Endothelial cell (in vitro differentiated cells): ENCODE measurements at regions not wholly inside any gene's neighbourhood (a gene's known extent, or its start where the extent isn't known, plus 50 kb on each side); places are given as distances from the start of the nearest gene placed in this dataset.
"Not testable (repeated sequence)": the region's sequence is repeated elsewhere in the genome, so short reads cannot be mapped to it uniquely, and the experiment has no call there.

ENCODE experiments used
- DNase-seq: peaks from one replicate; pipeline ENCODE4 v3.0.0; 2021; ENCODE audit warnings: low spot score
- H3K27ac Mint-ChIP-seq: one replicate; pipeline ENCODE4 v1.8.0; 2021; ENCODE audit warnings: mixed read lengths, inconsistent platforms; ENCODE audit not compliant: unreplicated experiment
- H3K27me3 Mint-ChIP-seq: one replicate; pipeline ENCODE4 v1.8.0; 2021; ENCODE audit warnings: mild to moderate bottlenecking, moderate library complexity, mixed read lengths, inconsistent platforms; ENCODE audit not compliant: unreplicated experiment
- H3K36me3 Mint-ChIP-seq: one replicate; pipeline ENCODE4 v1.8.0; 2021; ENCODE audit warnings: mild to moderate bottlenecking, low read depth, mixed read lengths, inconsistent platforms; ENCODE audit not compliant: unreplicated experiment
- H3K4me1 Mint-ChIP-seq: one replicate; pipeline ENCODE4 v1.8.0; 2021; ENCODE audit warnings: mild to moderate bottlenecking, mixed read lengths, inconsistent platforms; ENCODE audit not compliant: unreplicated experiment
- H3K4me3 Mint-ChIP-seq: one replicate; pipeline ENCODE4 v1.8.0; 2021; ENCODE audit warnings: mild to moderate bottlenecking, mixed read lengths, inconsistent platforms; ENCODE audit not compliant: unreplicated experiment
- H3K9me3 Mint-ChIP-seq: one replicate; pipeline ENCODE4 v1.8.0; 2021; ENCODE audit warnings: mixed read lengths, inconsistent platforms; ENCODE audit not compliant: unreplicated experiment
- TF ChIP-seq, protein P1 (sequence below): fragments of 200-600 bp; sonication (generic); IDR thresholded peaks from one replicate; pipeline ENCODE4 v1.5.0; 2021; ENCODE audit warnings: antibody characterized with exemption; ENCODE audit not compliant: unreplicated experiment

DNA sequence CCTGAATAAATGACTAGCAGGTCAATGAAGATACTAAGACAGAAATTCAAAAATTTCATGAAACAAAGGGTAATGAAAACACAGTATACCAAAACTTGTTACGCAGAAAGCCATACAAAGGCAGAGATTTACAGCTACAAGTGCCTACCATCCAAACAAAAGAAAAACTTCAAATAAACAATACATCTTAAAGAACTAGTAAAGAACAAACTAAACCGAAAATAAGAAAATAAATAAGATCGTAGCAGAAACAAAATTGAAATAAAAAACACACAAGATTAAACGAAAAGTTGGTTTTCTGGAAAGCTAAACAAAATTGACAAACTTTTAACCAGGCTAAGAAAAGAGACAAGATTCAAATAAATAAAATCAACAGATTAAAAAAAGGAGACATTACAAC is 51.5 kb downstream of the VPREB1 start:
- H3K4me1 Mint-ChIP-seq, DNase-seq, H3K27me3 Mint-ChIP-seq, H3K27ac Mint-ChIP-seq, H3K4me3 Mint-ChIP-seq, H3K9me3 Mint-ChIP-seq, H3K36me3 Mint-ChIP-seq: not testable (repeated sequence)

DNA sequence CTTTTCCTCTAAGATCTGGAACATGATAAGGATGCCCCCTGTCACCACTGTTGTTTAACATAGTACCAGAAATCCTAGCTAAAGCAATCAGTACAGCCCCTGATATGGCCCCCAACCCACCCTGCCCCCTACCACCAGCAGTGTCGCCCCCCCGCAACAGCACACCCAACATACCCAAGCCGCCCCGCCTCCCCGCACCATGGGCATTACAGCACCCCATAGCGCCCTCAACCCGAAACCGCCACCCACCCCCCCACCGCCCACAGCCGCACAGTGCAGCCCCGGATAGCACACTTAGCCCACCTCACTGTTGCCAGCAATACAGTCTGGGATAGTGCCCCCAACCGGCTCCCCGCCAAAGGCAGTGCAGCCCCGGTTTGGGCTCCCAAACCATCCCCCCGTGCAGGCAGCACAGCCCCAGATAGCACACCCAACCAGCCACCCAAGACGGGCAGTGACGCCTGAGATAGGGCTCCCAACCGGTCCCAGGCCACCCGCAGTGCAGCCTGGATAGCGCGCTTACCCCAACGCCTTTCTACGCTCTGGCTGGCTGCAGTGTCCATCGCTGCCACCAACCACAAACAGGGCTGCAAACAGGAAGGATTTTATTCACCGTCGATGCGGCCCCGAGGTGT is 52.7 kb downstream of the VPREB1 start:
- peak; percentile 23 for DNase-seq

DNA sequence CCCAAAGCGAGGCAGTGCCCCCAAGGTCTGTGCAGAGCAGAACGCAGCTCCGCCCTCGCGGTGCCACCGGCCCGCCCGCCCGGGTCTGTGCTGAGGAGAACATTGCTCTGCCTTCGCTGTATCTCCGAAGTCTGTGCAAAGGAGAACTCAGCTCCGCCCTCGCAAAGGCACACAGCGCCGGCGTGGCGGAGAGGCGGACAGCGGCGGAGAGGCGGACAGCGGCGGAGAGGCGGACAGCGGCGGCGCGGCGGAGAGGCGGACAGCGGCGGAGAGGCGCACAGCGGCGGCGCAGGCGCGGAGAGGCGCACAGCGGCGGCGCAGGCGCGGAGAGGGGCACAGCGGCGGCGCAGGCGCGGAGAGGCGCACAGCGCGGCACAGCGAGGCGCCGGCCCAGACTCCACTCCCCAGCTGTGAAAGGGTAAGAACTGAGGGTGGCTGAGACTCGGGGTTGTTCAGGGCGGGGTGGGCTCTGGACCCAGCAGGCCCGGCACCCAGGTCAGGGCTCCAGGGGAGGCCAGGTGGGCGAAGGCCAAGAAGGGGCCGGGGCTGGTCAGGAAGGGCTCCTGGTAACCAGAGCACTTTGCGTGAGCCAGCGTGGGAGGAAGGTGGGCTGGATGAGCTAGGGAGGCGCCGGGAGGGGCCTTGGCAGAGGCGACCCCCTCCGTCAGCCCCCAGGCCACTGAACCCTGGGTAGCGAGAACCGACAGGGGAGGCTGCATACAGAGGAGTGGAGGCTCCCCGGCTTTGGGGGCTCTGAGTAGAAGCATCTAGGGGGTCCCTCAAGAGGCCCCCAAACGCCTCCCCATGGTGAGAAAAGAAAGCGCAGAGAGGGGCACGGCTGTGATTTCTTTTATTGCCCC is 53.4 kb downstream of the VPREB1 start:
- H3K36me3 Mint-ChIP-seq, H3K9me3 Mint-ChIP-seq, H3K4me1 Mint-ChIP-seq, H3K27ac Mint-ChIP-seq, H3K27me3 Mint-ChIP-seq: not testable (repeated sequence)
- TF ChIP-seq, protein P1, sequence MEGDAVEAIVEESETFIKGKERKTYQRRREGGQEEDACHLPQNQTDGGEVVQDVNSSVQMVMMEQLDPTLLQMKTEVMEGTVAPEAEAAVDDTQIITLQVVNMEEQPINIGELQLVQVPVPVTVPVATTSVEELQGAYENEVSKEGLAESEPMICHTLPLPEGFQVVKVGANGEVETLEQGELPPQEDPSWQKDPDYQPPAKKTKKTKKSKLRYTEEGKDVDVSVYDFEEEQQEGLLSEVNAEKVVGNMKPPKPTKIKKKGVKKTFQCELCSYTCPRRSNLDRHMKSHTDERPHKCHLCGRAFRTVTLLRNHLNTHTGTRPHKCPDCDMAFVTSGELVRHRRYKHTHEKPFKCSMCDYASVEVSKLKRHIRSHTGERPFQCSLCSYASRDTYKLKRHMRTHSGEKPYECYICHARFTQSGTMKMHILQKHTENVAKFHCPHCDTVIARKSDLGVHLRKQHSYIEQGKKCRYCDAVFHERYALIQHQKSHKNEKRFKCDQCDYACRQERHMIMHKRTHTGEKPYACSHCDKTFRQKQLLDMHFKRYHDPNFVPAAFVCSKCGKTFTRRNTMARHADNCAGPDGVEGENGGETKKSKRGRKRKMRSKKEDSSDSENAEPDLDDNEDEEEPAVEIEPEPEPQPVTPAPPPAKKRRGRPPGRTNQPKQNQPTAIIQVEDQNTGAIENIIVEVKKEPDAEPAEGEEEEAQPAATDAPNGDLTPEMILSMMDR = peak; percentile 31
- DNase-seq = peak; percentile 86
- peak overlapping the region; percentile 84 for H3K4me3 Mint-ChIP-seq

More for the DNA sequence above, 52.7 kb downstream of the VPREB1 start:
- H3K27me3 Mint-ChIP-seq, H3K9me3 Mint-ChIP-seq, H3K4me1 Mint-ChIP-seq, H3K27ac Mint-ChIP-seq, H3K36me3 Mint-ChIP-seq: not testable (repeated sequence)
- peak overlapping the region; percentile 84 for H3K4me3 Mint-ChIP-seq

DNA sequence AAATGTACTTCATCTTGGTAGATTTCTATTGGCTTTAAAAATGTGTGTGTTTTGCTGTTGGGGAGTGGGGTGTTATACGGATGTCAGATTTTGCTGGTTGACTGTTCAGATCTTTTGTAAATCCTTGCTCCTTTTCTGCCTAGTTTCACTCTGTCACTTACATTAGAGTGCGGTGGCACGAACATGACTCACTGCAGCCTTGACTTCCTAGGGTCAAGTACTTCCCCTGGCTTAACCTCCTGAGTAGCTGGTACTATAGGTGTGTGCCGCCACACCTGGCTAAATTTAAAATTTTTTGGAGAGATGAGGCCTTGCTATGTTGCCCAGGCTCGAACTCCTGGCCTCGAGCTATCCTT is 54.0 kb downstream of the VPREB1 start:
- H3K27me3 Mint-ChIP-seq = not testable (repeated sequence)

DNA sequence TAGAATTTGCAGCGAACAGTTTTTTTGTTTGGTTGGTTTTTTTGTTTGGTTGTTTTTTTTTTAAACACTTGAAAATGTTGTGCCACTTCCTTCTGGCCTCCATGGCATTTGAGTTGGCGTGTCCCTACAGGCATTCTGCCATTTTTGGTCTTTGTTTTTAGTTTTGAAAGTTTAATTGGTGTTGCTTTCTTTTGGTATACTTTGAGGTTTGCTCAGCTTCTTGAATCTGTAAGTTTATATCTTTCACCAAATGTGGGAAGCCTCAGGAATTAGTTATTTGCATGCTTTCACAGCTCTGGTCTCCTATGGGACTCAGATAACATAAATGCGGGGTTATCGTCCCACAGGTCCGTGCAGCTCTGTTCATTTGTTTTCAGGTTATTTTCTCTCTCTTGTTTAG is 55.9 kb downstream of the VPREB1 start:
- H3K27ac Mint-ChIP-seq, H3K9me3 Mint-ChIP-seq, H3K4me3 Mint-ChIP-seq, H3K27me3 Mint-ChIP-seq, DNase-seq, H3K36me3 Mint-ChIP-seq: not testable (repeated sequence)
- peaks cover 17% of the 10 kb centered on the region for H3K4me1 Mint-ChIP-seq

More for the DNA sequence above, 54.0 kb downstream of the VPREB1 start:
- H3K4me1 Mint-ChIP-seq, H3K36me3 Mint-ChIP-seq, H3K9me3 Mint-ChIP-seq, H3K27ac Mint-ChIP-seq, DNase-seq: not testable (repeated sequence)
- peak overlapping the region; percentile 81 for H3K4me3 Mint-ChIP-seq

DNA sequence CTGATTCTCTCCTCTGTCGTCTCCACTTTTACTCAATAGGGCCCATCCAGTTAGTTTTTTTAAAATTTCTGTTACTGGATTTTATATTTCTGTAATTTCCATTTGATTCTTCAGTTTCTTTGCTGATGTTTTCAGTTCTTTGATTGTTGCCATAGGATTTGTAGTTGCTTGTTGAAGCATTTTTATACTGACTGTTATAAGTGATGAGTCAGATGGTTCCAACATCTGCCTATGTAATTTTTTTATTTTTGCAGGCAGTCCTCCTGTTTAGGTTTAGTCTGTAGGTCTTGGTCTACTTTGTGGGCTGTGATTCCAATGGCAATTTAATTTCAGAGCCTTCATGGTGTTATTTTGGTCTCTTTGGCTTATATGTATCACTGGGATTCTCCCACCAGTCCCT is 56.4 kb downstream of the VPREB1 start:
- not testable (repeated sequence) for H3K36me3 Mint-ChIP-seq, H3K27ac Mint-ChIP-seq, DNase-seq, H3K27me3 Mint-ChIP-seq, H3K4me3 Mint-ChIP-seq, H3K9me3 Mint-ChIP-seq
- peaks cover 17% of the 10 kb centered on the region for H3K4me1 Mint-ChIP-seq

DNA sequence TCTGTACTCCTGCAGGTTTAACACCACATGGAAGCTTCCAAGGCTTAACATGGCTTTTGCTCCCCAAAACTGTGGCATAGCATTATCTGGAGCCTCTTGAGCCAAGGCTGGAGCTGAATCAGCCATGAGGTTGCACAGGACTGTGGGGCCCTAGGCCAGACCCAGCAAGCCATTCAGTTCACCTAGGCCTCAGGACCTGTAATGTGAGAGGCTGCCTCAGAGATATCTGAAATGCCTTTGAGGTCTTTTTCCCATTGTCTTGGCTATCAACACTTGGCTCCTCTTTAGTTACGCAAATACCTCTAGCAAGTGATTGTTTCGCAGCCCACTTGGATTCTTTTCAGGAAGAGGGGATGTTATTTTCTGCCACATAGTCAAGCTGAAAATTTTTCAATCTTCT is 72.0 kb downstream of the VPREB1 start:
- no peaks in the 10 kb centered on the region for H3K4me1 Mint-ChIP-seq
- no peak for DNase-seq
- no peaks in the 10 kb centered on the region for H3K9me3 Mint-ChIP-seq
- peaks cover 39% of the 10 kb centered on the region for H3K36me3 Mint-ChIP-seq
- TF ChIP-seq, protein P1 = no peak
- no peak overlapping the region for H3K27ac Mint-ChIP-seq
- no peak overlapping the region for H3K4me3 Mint-ChIP-seq
- H3K27me3 Mint-ChIP-seq = no peaks in the 10 kb centered on the region
